GM19397 (cell line): ENCODE measurements at regions not wholly inside any gene's neighbourhood (a gene's known extent, or its start where the extent isn't known, plus 50 kb on each side); places are given as distances from the start of the nearest gene placed in this dataset.

Source experiments
- ATAC-seq: cut with Tn5 transposase; IDR thresholded peaks from one replicate; pipeline ENCODE4 v1.9.1; 2021; ENCODE audit warnings: mild to moderate bottlenecking, moderate library complexity; ENCODE audit not compliant: unreplicated experiment

DNA sequence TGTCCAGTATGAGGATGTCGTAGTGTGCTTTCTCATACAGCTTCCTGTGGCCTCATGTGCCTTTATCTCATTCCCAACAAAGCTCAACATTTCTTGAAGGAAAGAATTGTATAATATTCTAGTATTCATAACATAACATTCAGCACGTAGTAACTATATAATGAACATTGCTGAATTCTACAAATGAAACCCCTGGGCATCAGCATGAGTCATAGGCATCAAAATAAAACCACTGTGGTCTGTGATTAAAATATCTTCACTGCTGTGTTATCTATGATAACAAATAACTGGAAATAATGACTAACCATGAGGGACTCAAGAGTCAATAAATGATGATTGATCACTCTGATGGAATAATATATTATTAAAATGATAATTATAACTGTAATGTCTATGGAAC, 255.2 kb downstream of the EMP1 start:
- no peak for ATAC-seq

DNA sequence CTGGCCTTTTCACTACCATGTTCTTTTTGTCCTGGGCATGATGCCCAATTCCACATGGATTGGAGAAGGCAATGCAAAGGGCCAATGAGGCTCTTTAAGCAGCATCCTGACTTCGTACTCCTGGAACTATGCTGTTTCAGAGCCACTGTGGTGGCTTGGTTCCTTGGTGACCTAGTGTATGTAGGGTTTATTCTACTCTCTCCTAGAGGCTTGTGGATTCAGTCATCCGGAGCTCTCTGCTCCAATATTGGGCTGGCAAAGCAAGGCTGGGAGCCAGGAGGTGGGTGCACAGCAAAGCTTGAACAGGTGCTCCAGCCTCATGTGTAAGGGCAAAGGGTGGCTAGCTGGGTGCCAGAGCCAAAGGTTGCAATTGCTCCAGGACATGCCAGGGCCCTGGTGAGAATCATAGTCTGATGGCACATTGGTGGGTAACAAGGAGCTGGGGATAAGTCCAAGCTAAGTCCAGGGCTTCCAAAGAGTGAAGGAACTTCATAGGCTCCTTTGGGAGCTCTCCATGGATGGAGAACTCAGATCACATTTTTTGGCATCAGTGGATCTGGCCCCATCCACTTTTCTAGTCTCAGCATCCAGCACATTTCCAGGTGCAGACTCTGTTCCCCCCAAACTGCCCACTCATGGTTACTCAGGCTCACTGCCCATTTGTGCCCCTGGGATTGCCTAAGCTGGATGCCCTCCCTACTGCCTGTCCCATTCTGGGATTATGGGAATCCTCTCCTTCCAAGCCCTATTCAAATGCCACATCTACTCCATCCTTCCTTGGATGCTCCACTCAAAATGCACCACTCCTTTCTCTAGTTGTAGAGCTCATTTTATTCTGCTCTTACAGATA, 253.9 kb downstream of the EMP1 start:
- no peak for ATAC-seq

DNA sequence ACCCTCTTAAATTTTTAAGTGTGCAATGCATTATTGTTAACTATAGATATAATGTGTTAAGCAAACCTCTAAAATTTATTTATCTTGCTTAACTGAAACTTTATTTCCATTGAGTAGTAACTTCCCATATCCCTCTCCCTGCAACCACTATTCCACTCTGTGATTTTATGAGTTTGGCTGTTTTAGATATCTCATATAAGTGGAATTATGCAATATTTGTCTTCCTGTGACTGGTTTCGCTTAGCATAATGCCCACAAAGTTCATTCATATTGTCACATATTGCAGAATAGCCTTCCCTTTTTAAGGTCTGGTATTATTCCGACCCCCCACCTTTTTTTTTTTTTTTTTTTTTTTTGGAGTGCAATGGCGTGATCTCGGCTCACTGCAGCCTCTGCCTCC, 247.6 kb downstream of the EMP1 start:
- no peak for ATAC-seq

DNA sequence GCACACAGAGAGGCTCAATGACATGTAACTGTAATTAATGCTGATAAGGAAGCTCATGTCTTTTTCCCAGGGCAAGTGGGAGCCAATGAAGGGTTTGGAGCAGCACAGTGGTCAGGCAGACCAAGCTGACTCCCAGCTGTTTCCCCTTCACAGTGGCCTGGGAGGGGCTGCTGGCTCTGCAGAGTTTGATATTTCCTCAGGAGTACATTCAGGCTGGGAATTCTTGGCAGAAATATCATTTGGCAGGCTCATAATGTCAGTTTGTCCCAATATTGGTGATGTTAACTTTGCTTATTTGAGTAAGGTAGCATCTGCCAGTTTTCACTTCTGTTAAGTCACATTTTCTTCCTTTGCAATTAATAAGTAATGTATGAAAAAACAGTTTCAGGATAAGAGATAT, 247.0 kb downstream of the EMP1 start:
- ATAC-seq = no peak

DNA sequence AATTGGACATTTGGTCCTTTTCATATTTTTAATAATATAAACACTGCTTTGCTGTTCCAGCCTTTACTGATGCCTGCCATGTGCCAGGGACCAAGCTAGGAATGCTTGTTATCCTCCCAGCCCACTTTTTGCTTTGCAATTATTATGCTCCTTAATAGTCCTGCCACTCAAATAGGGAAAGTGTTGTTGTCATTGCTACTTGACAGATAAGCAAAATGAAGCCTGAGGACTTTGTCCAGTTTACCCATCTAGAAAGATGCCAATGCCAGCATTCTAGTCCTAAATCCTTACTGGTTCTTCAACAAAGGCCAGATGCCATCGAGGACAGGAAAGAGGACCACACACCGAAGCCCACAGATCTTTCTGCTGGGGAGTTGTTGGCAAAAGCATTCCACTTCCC, 246.5 kb downstream of the EMP1 start:
- no peak for ATAC-seq

DNA sequence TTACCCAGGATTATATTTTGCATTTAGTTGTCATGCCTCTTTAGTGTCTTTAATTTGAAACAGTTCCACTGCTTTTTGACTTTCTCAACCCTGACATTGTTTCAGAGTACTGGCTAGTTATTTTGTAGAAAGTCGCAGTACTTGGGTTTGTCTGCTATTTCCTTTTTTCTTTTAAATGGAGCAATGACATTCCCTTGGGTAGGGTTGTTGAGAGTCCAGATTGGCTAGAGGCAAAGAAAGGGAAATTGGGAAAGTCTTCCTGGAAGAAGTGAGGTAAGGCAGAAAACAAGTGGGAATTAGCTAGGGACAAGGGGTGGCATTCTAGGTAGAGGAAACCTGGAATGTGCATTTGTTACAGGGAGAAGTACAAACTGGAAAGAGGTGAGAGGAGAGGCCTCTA, 245.9 kb downstream of the EMP1 start:
- ATAC-seq = no peak

DNA sequence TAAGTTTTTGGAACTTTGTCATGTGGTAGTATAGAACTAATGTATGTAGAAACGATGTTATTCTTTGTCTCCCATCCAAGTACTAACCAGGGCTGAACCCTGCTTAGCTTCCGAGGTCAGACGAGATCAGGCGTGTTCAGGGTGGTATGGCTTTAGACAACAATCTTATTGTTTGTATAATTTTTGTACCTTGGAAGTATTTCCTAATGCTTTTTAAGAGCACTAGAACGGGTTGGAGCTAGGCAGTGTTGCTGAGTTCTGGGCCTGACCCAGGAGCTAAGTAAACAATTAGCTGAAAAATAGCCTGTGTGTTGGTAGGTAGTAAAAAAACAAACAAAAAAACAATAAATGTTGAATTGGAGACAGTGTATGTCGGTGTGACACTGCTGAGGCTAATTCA, 244.3 kb downstream of the EMP1 start:
- ATAC-seq = no peak

DNA sequence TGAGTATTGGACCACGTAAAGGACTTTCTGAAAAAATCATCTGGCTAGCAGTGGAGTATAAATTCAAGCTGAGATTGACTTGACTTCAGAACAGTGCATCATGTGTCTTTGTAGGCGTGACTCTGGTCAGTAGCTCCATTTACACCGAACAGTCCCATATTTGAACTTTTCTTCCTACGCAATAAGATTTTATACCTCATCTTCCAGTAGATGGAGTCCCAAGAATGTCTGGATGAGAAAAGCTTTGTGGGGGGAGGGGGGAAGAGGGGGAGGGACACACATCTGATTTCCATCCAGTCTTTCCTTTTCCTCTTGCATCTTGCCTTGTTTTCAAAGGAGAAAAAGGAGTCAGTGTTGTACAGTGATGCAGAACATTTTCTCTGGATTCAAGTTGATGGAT, 241.0 kb downstream of the EMP1 start:
- no peak for ATAC-seq

DNA sequence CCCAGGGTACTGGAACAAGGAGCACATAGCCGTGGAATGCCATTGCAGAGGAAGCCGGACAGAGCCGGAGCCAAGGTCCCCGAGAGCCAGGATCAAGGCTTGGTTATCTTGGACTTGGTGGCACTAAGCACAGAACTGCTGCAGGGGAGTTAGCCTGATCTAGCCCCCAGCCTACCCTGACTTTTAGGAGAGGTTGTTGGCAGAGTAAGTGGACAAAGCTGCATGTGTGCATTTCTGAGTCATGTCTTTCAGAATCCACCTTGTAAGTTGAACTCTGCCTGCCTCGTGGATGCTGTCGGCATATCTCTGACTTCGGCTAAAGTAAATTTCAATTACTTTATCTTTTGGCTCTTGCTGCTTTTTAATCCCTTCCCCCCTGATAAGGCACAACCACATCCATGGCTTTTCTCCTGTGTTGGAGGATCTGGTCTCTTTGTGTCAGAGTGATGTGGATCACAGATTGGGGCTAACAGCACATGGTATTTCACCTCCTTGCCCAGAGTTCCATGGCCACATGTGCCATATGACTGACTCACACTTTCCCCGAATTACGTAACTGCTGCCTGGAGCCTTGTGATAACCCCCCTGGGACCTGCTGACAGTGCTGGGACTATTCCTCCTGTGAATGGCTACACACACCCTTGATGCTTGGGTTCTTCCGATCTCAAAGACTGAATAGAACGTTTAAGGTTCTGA, 240.3 kb downstream of the EMP1 start:
- no peak for ATAC-seq

DNA sequence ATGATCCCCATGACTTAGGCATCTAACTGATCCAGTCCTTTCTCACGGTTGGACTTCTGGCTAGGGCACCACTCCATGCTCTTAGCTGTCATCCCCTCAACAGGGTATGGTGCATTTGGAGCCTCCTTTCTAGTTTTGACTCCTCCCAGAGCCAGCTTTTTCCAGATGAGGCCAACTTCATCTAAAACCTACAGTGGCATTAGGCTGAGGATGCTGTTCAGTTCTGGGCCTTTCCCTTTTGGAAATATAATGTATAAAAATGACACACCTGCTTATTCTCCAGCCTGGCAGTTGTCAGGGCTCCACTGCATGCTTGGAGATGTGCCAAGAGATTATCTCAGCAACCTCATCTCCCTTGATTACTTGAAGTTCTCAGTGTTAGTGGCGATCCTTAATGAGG, 239.7 kb downstream of the EMP1 start:
- ATAC-seq = no peak

DNA sequence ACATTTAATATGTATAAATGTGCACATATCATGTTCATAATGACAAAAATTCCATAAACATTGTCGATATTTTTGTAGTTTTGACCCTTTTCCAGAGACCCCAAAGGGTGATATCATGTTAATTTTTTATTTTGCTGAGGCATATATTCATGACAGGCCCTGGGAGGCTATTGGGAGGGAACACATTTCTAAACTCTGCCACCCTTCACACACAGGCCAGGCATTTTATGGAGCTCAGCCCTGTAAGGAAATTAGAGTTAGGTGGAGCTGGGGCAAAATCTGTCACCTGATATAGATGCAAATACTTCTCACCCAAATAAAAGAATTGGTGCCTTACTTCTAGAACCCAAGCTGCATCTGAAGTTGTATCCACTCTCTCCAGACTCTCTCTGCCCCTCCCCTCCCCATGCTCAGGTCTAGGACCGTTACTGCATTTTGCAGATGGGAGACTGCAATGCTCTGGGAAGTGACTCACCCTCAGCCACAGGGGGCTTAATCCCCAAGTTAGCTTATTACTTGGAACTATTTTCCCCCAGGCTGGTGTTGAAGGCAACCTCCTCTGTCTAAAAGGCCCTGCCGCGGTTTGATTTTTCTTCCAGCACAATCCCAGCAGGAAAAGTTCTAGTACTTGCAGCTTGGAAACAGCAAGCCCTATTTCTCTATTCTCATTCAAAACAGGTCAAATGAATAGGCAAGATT, 238.9 kb downstream of the EMP1 start:
- ATAC-seq = no peak

DNA sequence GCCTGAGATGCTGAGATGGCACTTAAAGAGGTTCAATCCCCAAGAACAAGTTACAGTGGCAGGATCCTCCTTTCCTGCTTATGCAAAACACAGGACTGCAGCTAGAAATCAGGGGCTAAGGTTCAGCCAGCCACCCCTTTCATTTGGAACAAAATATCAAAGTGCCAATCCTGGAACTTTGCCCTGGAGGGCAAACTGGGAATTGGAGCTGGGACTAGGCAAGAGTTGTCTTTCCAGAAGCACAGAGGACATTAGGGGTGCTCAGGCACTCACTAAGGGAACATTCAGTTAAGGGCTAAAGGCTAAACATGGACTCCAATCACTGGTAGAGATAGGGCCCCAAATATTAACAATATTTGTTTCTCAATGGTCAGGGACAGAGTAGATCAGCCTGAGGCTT, 237.2 kb downstream of the EMP1 start:
- no peak for ATAC-seq

DNA sequence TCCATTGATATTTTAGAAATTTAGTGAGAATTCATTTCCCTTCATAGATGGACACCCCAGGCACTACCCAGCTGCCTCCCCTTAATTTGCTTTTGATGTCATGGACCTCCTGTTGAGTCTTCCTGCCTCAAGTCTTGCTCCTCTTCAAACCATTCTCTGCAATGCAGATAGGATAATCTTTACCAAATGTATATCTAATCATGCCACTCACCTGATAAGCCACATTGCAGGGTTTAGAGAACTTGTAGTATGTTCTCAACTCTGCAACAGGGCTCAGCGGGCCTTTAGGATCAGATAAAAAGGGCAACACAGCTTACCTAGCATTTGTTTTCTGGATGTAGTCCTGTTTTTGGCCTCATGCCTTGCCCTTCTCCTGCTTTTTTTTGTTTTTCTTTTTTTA, 234.5 kb downstream of the EMP1 start:
- ATAC-seq = no peak

DNA sequence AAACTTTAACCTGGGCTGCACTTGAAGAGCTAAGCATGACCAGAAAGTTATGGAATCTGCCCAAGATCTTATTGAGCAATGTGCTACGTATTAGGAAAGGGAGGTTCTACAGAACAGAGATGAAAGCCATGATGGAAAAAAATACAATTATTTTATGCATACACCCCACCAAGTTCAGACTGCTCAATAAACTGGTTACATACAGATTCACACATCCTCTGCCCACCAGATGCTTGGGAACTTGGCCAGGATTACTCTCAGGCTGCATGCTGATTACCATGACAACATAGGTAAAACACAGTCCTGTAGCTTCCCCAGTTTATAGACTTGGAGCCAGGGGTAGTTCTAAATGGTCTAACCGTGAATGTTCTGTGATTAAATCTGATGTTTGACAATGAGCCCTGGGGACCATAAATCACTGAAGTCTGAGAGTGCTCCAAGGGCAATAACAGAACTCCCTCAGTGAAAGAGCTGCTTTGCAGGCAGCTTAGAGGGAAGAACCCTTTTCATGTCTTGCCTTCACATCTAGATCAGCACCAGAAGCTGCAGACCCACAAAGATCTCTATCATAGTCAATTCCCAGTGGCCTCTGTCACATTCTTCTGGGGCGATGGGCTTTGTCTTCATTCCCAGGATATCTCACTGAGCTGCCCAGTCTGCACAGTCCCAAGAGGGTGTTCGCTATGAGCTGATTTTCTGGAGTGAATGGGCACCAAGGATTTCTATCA, 232.2 kb downstream of the EMP1 start:
- ATAC-seq = no peak

DNA sequence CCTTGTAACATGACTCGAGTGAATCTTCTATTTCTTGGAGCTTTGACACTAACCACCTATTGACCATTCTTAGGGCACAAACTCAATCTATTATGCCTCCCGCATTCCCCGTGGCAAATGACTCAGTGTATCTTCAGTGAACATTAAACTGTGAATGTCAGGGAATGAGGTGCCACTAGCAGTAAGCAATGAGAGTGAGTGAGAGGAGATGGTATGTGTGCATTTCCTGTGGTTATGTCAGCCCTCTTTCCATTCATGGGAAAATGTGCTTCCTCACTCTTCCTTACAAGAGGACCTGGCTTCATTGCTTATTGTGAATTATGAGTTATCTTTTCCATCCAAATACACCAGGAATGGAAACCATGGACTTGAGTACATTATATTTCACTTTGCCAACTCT, 229.2 kb downstream of the EMP1 start:
- ATAC-seq = no peak

DNA sequence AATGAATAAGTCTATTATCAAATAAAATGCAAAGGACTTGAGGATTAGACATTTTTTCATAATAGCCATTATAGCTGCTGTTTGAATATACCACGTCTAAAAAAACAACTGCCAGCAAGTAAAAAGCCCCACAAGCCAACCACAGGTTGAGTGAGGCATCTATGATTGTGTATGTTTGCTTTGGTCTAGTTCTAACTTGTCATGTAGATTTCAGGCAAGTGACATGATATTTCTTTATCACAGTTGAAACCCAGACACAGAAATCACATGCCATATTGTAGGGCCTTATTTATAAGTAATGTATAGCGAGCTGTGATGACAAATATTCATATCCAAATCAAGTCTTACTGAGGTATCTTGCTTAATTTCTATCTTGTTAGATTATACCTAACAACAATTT, 225.8 kb downstream of the EMP1 start:
- no peak for ATAC-seq

DNA sequence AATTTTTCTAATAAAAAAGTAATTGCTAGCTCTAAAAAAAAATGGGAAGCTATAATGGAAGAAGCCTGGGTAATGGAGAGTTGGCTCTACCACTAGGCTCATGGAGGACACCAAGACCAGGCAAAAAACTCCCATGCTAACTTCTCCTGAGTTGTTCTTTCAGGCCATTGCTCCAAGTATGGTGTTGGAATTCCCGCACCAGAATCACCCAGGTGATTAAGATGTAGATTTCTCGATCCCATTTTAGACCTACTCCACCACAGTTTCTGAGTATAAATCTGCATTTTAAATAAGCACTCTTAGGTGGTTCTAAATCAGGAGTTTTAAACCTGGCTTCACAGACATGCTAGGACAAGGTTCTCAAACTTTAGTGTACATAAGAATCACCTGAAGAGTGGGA, 221.0 kb downstream of the EMP1 start:
- no peak for ATAC-seq

DNA sequence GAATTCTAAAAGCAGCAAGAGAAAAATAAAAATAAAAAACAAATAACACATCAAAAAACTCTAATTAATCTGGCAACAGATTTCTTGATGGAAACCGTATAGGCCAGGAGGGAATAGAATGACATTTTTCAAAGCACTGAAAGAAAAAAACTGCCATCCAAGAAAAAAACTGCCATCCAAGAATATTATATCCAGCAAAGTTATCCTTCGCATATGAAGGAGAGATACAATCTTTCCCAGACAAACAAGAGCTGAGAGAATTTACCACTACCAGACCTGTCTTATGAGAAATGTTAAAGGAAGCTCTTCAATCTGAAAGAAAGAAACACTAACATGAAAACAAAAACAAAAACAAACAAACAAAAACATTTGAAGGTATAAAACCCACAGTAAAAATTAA, 214.8 kb downstream of the EMP1 start:
- ATAC-seq = no peak

DNA sequence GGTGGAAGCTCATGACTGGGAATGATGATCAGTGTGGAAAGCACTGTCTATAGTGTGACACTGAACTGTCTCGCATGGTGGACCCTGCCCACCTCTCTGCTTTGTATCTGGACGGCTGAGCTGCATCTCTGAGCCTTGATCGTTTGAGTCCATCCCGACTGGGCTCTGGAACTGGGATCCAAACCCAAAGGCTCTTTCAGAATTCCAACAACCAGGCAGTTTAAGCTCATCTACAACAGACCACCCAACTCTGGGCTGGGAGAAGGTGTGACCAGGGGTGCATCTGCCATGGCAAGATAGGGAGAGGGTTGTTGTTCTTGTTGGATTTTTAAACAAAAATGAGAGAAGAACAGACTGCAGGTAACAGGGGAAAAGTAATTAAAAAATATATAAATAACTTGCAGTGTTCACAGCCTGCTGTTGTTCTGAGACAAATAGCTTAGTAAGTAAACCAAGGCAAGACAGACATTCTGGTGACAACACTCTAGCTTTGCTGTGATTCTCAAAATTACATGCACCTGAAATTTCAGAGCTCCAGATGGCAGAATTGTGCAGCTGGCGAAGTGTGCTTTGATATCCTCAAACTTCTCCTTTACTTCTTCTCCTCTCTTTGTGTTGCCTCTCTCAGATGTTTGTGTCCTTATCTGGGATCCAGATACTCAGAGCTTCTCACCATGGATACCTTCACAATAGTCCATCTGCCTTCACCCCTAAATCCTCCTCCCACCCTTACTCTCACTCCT, 209.6 kb downstream of the EMP1 start:
- ATAC-seq = no peak

DNA sequence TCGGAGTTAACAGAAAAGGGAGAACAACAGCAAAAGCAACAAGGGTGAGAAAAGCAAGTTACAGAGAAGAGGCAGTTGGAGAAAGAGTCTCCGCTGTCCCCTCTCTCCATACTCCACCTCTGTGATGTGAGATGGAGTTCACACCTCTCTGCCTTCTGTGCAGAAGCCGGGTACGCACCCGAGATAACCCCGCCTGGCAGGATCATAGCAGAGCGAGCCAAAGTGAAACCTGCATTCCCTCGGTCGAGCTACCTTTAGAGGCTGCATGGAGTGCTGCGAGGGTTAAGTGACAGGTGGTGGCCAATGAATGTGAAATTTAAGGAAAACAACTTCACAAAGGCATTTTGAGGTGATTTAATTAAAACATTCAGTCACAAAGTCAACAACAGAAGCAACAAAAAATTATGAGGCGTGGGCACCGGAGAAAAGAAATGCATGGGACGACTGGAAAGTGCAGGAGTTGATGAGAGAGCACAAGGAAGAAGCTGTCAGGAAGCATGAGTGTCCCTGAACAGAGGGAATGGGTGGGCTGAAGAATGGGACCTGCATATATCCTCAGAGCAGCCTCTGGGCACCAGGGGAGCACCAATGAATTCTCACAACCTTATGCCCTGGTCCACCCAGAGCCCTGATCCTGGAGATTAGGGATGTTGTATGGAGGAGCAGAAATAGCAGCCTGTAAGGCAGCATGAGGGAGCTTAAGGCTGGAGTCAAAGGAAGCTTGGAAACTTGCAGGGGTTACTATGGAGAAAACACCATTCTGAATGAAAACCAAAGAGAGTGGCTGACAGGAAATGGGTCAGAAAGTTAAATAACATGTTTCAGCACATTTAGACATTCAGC, 208.3 kb downstream of the EMP1 start:
- no peak for ATAC-seq
